B cell (primary cell): ENCODE measurements at regions not wholly inside any gene's neighbourhood (a gene's known extent, or its start where the extent isn't known, plus 50 kb on each side); places are given as distances from the start of the nearest gene placed in this dataset.

Experiments used
- ATAC-seq: fragments of 200-7000 bp; cut with Tn5 transposase; one replicate; pipeline ENCODE4 v1.10.0; 2021; ENCODE audit warnings: low read depth, mild to moderate bottlenecking, moderate number of reproducible peaks, moderate library complexity
- CTCF ChIA-PET: fragments of 350-600 bp; sonication (Branson Sonifier 250); formaldehyde crosslinking; loops from one replicate; lab custom pipeline; 2021; ENCODE audit warnings: antibody characterized with exemption, inconsistent platforms; lab: Charles Lee
- POLR2A ChIA-PET: fragments of 350-600 bp; sonication (Branson Sonifier 250); formaldehyde crosslinking; loops from one replicate; lab custom pipeline; 2021; ENCODE audit warnings: antibody characterized with exemption; lab: Charles Lee
- DNase-seq: peaks from one replicate; pipeline ENCODE4 v3.0.0; 2013
- H2AFZ ChIP-seq: 2 replicates; pipeline ENCODE4 v1.6.1; 2012; ENCODE audit warnings: mild to moderate bottlenecking, low read depth, low read length; ENCODE audit not compliant: insufficient read depth, poor library complexity, severe bottlenecking
- H3K27ac ChIP-seq, 2 donors: 1 replicate in 1 of 2; 2 replicates in 1 of 2; pipeline ENCODE4 v1.5.1; 2012 to 2013; ENCODE audit warnings: low read length in 2 of 2, mild to moderate bottlenecking in 2 of 2, moderate library complexity in 1 of 2
- H3K27me3 ChIP-seq, 4 experiments: fragments of 200-600 bp in 1 of 4; sonication (generic) in 1 of 4; replicated peaks in 1 of 4; 1 replicate in 2 of 4; 2 replicates in 2 of 4; pipeline versions ENCODE4 v1.6.1 to v1.7.0; 2013 to 2016; ENCODE audit warnings: low read length in 3 of 4, mild to moderate bottlenecking in 2 of 4, mixed read lengths in 1 of 4, moderate library complexity in 1 of 4; ENCODE audit not compliant: insufficient read depth in 4 of 4, control insufficient read depth in 3 of 4; ENCODE audit errors: control extremely low read depth in 1 of 4
- H3K36me3 ChIP-seq, 2 experiments: replicated peaks in 1 of 2; 1 replicate in 1 of 2; 2 replicates in 1 of 2; pipeline versions ENCODE4 v1.6.1 to v1.7.1; 2013; ENCODE audit warnings: low read length in 1 of 2; ENCODE audit not compliant: insufficient read depth in 2 of 2, control insufficient read depth in 1 of 2; ENCODE audit errors: control extremely low read depth in 1 of 2, extremely low read depth in 1 of 2
- H3K4me1 ChIP-seq, 2 donors: fragments of 200-600 bp in 1 of 2; sonication (generic) in 1 of 2; 1 replicate in 1 of 2; 2 replicates in 1 of 2; pipeline versions ENCODE4 v1.5.1 to v1.6.1; 2013 to 2017; ENCODE audit warnings: low read length in 2 of 2; ENCODE audit not compliant: control insufficient read depth in 2 of 2, insufficient read depth in 2 of 2
- H3K4me2 ChIP-seq: replicated peaks from 2 replicates; pipeline ENCODE3; 2012; ENCODE audit warnings: mild to moderate bottlenecking, low read depth, low read length; ENCODE audit not compliant: poor library complexity, severe bottlenecking
- H3K4me3 ChIP-seq, 5 experiments: fragments of 200-600 bp in 1 of 5; sonication (generic) in 1 of 5; 1 replicate in 3 of 5; 2 replicates in 2 of 5; pipeline versions ENCODE4 v1.5.1 to v1.7.0; 2011 to 2016; ENCODE audit warnings: low read length in 4 of 5, mild to moderate bottlenecking in 4 of 5, low read depth in 2 of 5, control low read depth in 1 of 5, moderate library complexity in 1 of 5; ENCODE audit not compliant: insufficient read depth in 1 of 5; ENCODE audit errors: control extremely low read depth in 1 of 5, extremely low read depth in 1 of 5
- H3K79me2 ChIP-seq: fragments of 200-600 bp; sonication (generic); one replicate; pipeline ENCODE4 v1.6.0; 2016; ENCODE audit warnings: low read length; ENCODE audit not compliant: control insufficient read depth, insufficient read depth
- H3K9ac ChIP-seq: fragments of 200-600 bp; sonication (generic); 2 replicates; pipeline ENCODE4 v1.6.1; 2017; ENCODE audit warnings: mild to moderate bottlenecking, low read length, moderate library complexity
- H3K9me3 ChIP-seq, 3 donors: one replicate each; pipeline versions ENCODE4 v1.6.1 to v1.7.1; 2013; ENCODE audit warnings: low read length in 2 of 3; ENCODE audit not compliant: control insufficient read depth in 2 of 3, insufficient read depth in 1 of 3; ENCODE audit errors: control extremely low read depth in 1 of 3
- H4K20me1 ChIP-seq: 2 replicates; pipeline ENCODE4 v1.6.0; 2012; ENCODE audit warnings: mild to moderate bottlenecking, low read length; ENCODE audit not compliant: insufficient read depth, control insufficient read depth, poor library complexity, severe bottlenecking
- H3K27ac Mint-ChIP-seq: one replicate; pipeline ENCODE4 v1.8.0; 2021; ENCODE audit warnings: mixed read lengths
- H3K27me3 Mint-ChIP-seq: one replicate; pipeline ENCODE4 v1.8.0; 2021; ENCODE audit warnings: mixed read lengths
- H3K4me1 Mint-ChIP-seq: one replicate; pipeline ENCODE4 v1.8.0; 2021; ENCODE audit warnings: mixed read lengths
- H3K4me3 Mint-ChIP-seq: one replicate; pipeline ENCODE4 v1.8.0; 2021; ENCODE audit warnings: mixed read lengths
- H3K9me3 Mint-ChIP-seq: one replicate; pipeline ENCODE4 v1.8.0; 2022; ENCODE audit warnings: mixed read lengths; ENCODE audit not compliant: insufficient read depth
- CTCF ChIP-seq: fragments of 200-600 bp; IDR thresholded peaks from one replicate; pipeline ENCODE4 v1.8.0; 2022; ENCODE audit warnings: antibody characterized with exemption, mild to moderate bottlenecking
- EZH2 ChIP-seq: IDR thresholded peaks from 2 replicates; pipeline ENCODE4 v1.6.1; 2012; ENCODE audit warnings: borderline replicate concordance, low read depth, mild to moderate bottlenecking, moderate library complexity, low read length; ENCODE audit not compliant: insufficient read depth, poor library complexity, severe bottlenecking
- WGBS: methylation state at CpG from one replicate; pipeline ENCODE4 v1.1.5; 2013; ENCODE audit warnings: missing lambda C conversion rate; ENCODE audit not compliant: insufficient coverage; 5-methylcytosine and 5-hydroxymethylcytosine counted together
- intact Hi-C: fragments of 100-400 bp; cut with micrococcal nuclease; formaldehyde crosslinking; loops from one replicate; pipeline ENCODE4 v1.10.0; 2022

- no peak for TF ChIP-seq CTCF
- TF ChIP-seq EZH2: no peak
- no peak for DNase-seq
- Mint-ChIP-seq H3K27ac (no peak overlapping the region), H3K27me3 (peaks cover 12% of the 10 kb centered on the region), H3K9me3 (no peaks in the 10 kb centered on the region), H3K4me1 (no peaks in the 10 kb centered on the region), H3K4me3 (no peak overlapping the region)
- peaks cover 0 to 5% (median 3%) of the 10 kb centered on the region in 4 experiments for H3K27me3 ChIP-seq
- H3K79me2 ChIP-seq: no peaks in the 10 kb centered on the region
- H3K4me2 ChIP-seq: no peak overlapping the region
- H3K4me3 ChIP-seq: no peak overlapping the region
- CTCF ChIA-PET: interaction anchor here (0.6 to 3.6 kb wide), 22 partner anchors 8 to 1343 kb away, joined by 3 to 31 read pairs (median 4); partner anchors contain the start of genes ATP6V1D and EIF2S1
- no peak for ATAC-seq
- POLR2A ChIA-PET: no interaction called here
- WGBS: 92% methylated on average over 4 of the region's 8 CpGs
- no peak overlapping the region for H2AFZ ChIP-seq
- no peak overlapping the region for H3K9ac ChIP-seq
- H3K4me1 ChIP-seq: no peaks in the 10 kb centered on the region
- no peaks in the 10 kb centered on the region for H4K20me1 ChIP-seq
- H3K36me3 ChIP-seq: no peaks in the 10 kb centered on the region
- no peaks in the 10 kb centered on the region for H3K9me3 ChIP-seq
- intact Hi-C loops: no loop called here
- H3K27ac ChIP-seq: no peak overlapping the region
Measured at GRCh38 chr14:66360366-66360926, 125.7 kb upstream of the CCDC196 start.

- WGBS: no CpG with 5 or more reads among the region's 2 CpGs
- H3K4me1 ChIP-seq: no peaks in the 10 kb centered on the region
- H3K27me3 ChIP-seq: peaks cover 0 to 5% (median 3%) of the 10 kb centered on the region in 4 experiments
- H3K79me2 ChIP-seq: no peaks in the 10 kb centered on the region
- Mint-ChIP-seq H3K9me3 (no peaks in the 10 kb centered on the region), H3K4me1 (no peaks in the 10 kb centered on the region), H3K27me3 (peaks cover 12% of the 10 kb centered on the region), H3K27ac (no peak overlapping the region), H3K4me3 (no peak overlapping the region)
- no peaks in the 10 kb centered on the region for H3K9me3 ChIP-seq
- CTCF ChIA-PET: interaction anchor here (1.1 to 3.1 kb wide), 5 partner anchors 10 to 1342 kb away, joined by 3 to 21 read pairs (median 9); no protein-coding TSS in a partner anchor
- intact Hi-C loops: no loop called here
- H3K36me3 ChIP-seq: no peaks in the 10 kb centered on the region
- TF ChIP-seq CTCF (no peak), EZH2 (no peak)
- ATAC-seq: no peak
- H3K4me2 ChIP-seq: no peak overlapping the region
- H4K20me1 ChIP-seq: no peaks in the 10 kb centered on the region
- H3K27ac ChIP-seq: no peak overlapping the region
- POLR2A ChIA-PET: no interaction called here
- H3K9ac ChIP-seq: no peak overlapping the region
- no peak for DNase-seq
- H2AFZ ChIP-seq: no peak overlapping the region
- H3K4me3 ChIP-seq: no peak overlapping the region
Measured at GRCh38 chr14:66361013-66361412, 125.2 kb upstream of the CCDC196 start.
